NB4 (cell line): ENCODE measurements at regions not wholly inside any gene's neighbourhood (a gene's known extent, or its start where the extent isn't known, plus 50 kb on each side); places are given as distances from the start of the nearest gene placed in this dataset.

Experiments
- DNase-seq: peaks from one replicate; pipeline ENCODE4 v3.0.0; 2010; ENCODE audit warnings: low read depth
- H3K4me3 ChIP-seq: one replicate; pipeline ENCODE4 v1.5.1; 2011; ENCODE audit warnings: mild to moderate bottlenecking, low read depth, low read length, moderate library complexity
- CTCF ChIP-seq: IDR thresholded peaks from one replicate; pipeline ENCODE4 v1.5.1; 2012; ENCODE audit warnings: low read depth, low read length
- MAX ChIP-seq: IDR thresholded peaks from 2 replicates; pipeline ENCODE4 v1.6.1; 2011; ENCODE audit warnings: low read depth, low read length
- MYC ChIP-seq: IDR thresholded peaks from 2 replicates; pipeline ENCODE4 v1.6.1; 2011; ENCODE audit warnings: low read depth, low read length
- POLR2A ChIP-seq: IDR thresholded peaks from 2 replicates; pipeline ENCODE4 v1.6.1; 2011; ENCODE audit warnings: mild to moderate bottlenecking; ENCODE audit not compliant: insufficient read length; ENCODE audit errors: extremely low read depth

- TF ChIP-seq CTCF, result no peak
- no peak for TF ChIP-seq MAX
- no peak for TF ChIP-seq MYC
- TF ChIP-seq POLR2A, result no peak
- no peak overlapping the region for H3K4me3 ChIP-seq
- DNase-seq, result no peak
Observed at GRCh38 chr6:56806368-56806767, 148.5 kb upstream of the BEND6 start.

- no peak for DNase-seq
- TF ChIP-seq POLR2A (no peak), MYC (no peak), CTCF (no peak), MAX (no peak)
- H3K4me3 ChIP-seq, result no peak overlapping the region
Observed at GRCh38 chr6:56804996-56805395, 149.9 kb upstream of the BEND6 start.

GRCh38 chr6:56803594-56803993 is 151.3 kb upstream of the BEND6 start:
- no peak overlapping the region for H3K4me3 ChIP-seq
- no peak for DNase-seq
- no peak for TF ChIP-seq MAX
- no peak for TF ChIP-seq CTCF
- TF ChIP-seq POLR2A, result no peak
- TF ChIP-seq MYC, result no peak

GRCh38 chr6:56802584-56802983 is 152.3 kb upstream of the BEND6 start:
- H3K4me3 ChIP-seq, result no peak overlapping the region
- TF ChIP-seq MYC (no peak), MAX (no peak), POLR2A (no peak), CTCF (no peak)
- DNase-seq, result no peak

- DNase-seq, result no peak
- no peak overlapping the region for H3K4me3 ChIP-seq
- no peak for TF ChIP-seq MAX
- TF ChIP-seq CTCF, result no peak
- no peak for TF ChIP-seq POLR2A
- TF ChIP-seq MYC, result no peak
Observed at GRCh38 chr6:56799989-56800388, 154.9 kb upstream of the BEND6 start.

GRCh38 chr6:56798163-56798562 is 155.5 kb upstream of the DST start:
- no peak for DNase-seq
- no peak overlapping the region for H3K4me3 ChIP-seq
- no peak for TF ChIP-seq POLR2A
- TF ChIP-seq MYC, result no peak
- TF ChIP-seq MAX, result no peak
- TF ChIP-seq CTCF, result no peak
